ENCODE measurements at regions not wholly inside any gene's neighbourhood (a gene's known extent, or its start where the extent isn't known, plus 50 kb on each side); places are given as distances from the start of the nearest gene placed in this dataset.

DNA sequence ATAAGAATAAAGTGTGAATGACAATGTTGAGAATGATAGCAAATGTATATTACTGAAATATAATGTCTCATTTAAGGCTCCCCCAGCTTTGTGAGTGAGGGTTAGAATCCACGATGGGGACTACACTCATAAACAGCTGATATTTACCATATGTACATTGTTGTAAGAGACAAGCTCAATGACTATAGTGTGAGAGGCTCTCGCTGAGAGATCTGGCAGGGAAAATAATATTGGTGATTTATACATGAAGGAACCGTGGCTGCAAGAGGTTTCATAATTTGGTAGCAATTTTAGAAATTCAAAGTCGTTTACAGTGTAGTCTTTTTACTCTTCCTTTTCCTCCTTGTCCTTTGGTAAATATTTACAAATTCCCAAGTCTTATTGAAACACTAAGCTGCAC lies 342.2 kb upstream of the AKR1E2 start:
- H3K4me1 ChIP-seq: no peaks in the 10 kb centered on the region
- ATAC-seq (no peak), DNase-seq (no peak)
- H3K27me3 ChIP-seq (ENCODE audit: low read depth): no peaks in the 10 kb centered on the region
- no peaks in the 10 kb centered on the region for H3K36me3 ChIP-seq
- intact Hi-C loops (cut with DNase I): no loop called here
- H3K4me3 ChIP-seq: no peak overlapping the region
- TF ChIP-seq, protein P1, sequence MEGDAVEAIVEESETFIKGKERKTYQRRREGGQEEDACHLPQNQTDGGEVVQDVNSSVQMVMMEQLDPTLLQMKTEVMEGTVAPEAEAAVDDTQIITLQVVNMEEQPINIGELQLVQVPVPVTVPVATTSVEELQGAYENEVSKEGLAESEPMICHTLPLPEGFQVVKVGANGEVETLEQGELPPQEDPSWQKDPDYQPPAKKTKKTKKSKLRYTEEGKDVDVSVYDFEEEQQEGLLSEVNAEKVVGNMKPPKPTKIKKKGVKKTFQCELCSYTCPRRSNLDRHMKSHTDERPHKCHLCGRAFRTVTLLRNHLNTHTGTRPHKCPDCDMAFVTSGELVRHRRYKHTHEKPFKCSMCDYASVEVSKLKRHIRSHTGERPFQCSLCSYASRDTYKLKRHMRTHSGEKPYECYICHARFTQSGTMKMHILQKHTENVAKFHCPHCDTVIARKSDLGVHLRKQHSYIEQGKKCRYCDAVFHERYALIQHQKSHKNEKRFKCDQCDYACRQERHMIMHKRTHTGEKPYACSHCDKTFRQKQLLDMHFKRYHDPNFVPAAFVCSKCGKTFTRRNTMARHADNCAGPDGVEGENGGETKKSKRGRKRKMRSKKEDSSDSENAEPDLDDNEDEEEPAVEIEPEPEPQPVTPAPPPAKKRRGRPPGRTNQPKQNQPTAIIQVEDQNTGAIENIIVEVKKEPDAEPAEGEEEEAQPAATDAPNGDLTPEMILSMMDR (IDR thresholded peaks at IDR 0.05): no peak
- H3K27ac ChIP-seq: no peak overlapping the region
- no peaks in the 10 kb centered on the region for H3K9me3 ChIP-seq

DNA sequence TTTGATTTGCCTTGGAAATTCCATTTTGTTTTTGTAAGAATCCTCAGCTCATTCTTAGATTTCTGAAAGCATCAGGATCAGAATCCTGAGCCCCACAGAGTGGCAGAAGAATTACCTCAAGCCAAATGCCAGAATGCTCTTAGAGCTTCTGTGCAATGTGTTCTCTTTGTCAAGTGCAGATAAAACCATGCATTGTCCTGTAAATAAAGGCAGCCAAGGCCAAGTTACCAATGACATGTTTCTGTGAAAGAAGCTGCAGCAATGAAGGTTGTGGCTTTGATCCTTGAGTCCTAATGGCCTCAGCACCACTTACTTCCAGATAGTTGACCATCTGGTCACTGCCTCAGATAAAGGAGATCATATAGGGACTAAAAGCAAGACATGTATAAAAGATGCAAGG lies 343.3 kb upstream of the AKR1E2 start:
- no peaks in the 10 kb centered on the region for H3K9me3 ChIP-seq
- H3K4me1 ChIP-seq: no peaks in the 10 kb centered on the region
- no peak overlapping the region for H3K4me3 ChIP-seq
- no peaks in the 10 kb centered on the region for H3K27me3 ChIP-seq (ENCODE audit: low read depth)
- H3K36me3 ChIP-seq: no peaks in the 10 kb centered on the region
- no peak overlapping the region for H3K27ac ChIP-seq
- TF ChIP-seq, protein P1 (IDR thresholded peaks at IDR 0.05): no peak
- DNase-seq (no peak), ATAC-seq (no peak)
- intact Hi-C loops (cut with DNase I): no loop called here

DNA sequence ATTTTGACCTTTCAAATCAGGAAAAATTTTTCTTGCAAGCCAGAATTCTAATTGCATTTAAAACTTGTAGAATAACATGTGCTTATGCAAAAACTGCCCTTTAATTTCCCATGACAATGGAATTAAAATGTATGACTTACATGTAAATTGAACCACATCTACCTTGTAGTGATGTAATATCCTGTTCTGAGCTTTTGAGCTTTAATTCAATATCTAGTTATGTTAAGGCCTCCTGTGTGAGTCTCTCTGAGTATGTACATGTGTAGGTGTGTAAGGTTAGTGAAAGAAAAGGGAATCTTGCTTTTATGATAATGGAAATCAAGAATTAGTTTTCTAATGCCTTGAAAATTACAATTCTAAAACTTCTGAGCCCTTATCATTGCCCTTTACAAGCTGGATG lies 344.8 kb upstream of the AKR1E2 start:
- intact Hi-C loops (cut with DNase I): no loop called here
- Histone ChIP-seq H3K4me1 (no peaks in the 10 kb centered on the region), H3K27me3 (ENCODE audit: low read depth) (no peaks in the 10 kb centered on the region), H3K4me3 (no peak overlapping the region), H3K9me3 (no peaks in the 10 kb centered on the region), H3K36me3 (no peaks in the 10 kb centered on the region), H3K27ac (no peak overlapping the region)
- TF ChIP-seq, protein P1 (IDR thresholded peaks at IDR 0.05): no peak
- ATAC-seq (no peak), DNase-seq (no peak)

GRCh38 chr10:4479342-4479741 lies 346.7 kb upstream of the AKR1E2 start:
- Histone ChIP-seq H3K36me3 (no peaks in the 10 kb centered on the region), H3K4me3 (no peak overlapping the region), H3K4me1 (no peaks in the 10 kb centered on the region), H3K9me3 (no peaks in the 10 kb centered on the region), H3K27ac (no peak overlapping the region), H3K27me3 (ENCODE audit: low read depth) (no peaks in the 10 kb centered on the region)
- TF ChIP-seq, protein P1 (IDR thresholded peaks at IDR 0.05): no peak
- no peak for DNase-seq
- no peak for ATAC-seq
- intact Hi-C loops (cut with DNase I): no loop called here

- DNase-seq: no peak
- Histone ChIP-seq H3K27ac (no peak overlapping the region), H3K9me3 (no peaks in the 10 kb centered on the region), H3K36me3 (no peaks in the 10 kb centered on the region), H3K27me3 (ENCODE audit: low read depth) (no peaks in the 10 kb centered on the region), H3K4me1 (no peaks in the 10 kb centered on the region), H3K4me3 (no peak overlapping the region)
- intact Hi-C loops (cut with DNase I): no loop called here
- TF ChIP-seq, protein P1 (IDR thresholded peaks at IDR 0.05): no peak
- ATAC-seq: no peak
Measured at GRCh38 chr10:4477664-4478063, 348.3 kb upstream of the AKR1E2 start.

Data from lower lobe of right lung (tissue), 2 donors.